Occipital lobe (tissue), 1 donor: ENCODE measurements at regions not wholly inside any gene's neighbourhood (a gene's known extent, or its start where the extent isn't known, plus 50 kb on each side); places are given as distances from the start of the nearest gene placed in this dataset.
"Not testable (repeated sequence)": the region's sequence is repeated elsewhere in the genome, so short reads cannot be mapped to it uniquely, and the experiment has no call there.

Source experiments
- DNase-seq: peaks from one replicate; lab custom pipeline; 2025; lab: John Stamatoyannopoulos, UW

DNA sequence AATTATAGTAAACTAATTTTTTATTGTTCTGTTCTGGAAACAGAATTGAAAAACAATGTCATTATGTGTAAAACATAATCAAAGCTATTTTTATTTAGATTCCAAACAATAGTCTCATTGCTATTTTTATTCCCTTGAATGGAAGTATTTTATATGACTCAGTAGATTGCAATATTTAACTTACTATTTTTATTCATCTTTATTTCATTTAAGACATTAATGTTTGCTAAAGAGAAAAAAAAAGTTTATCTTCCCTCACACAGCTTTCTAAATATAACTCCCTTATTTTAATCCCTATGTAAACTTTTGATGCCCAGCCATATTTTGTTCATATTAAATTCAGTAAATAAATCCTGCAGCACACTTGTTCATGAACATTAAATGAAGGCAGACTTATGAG lies 622.4 kb downstream of the SLC6A15 start:
- no peak for DNase-seq

- DNase-seq, result no peak
Observed at GRCh38 chr12:84277986-84278385, 634.6 kb downstream of the SLC6A15 start.

GRCh38 chr12:84276215-84276614 lies 636.4 kb downstream of the SLC6A15 start:
- DNase-seq, result no peak

DNA sequence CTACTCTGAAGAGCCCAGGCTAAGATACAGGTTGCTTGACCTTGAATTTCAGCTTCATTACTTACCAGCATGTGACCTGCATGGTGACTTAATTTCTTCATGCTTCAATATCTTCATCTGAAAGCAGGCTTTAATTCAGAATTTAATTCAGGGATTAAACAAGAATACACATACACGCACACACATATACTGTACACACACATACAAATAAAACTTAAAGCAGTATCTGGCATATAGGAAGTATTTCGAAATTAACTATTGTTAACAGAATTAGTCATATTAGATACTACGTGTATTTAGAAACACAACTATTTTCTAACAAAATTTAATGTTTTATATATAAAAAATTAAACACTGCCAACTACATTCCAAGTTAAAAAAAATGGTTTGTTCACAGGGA lies 640.3 kb downstream of the SLC6A15 start:
- no peak for DNase-seq

- no peak for DNase-seq
Observed at GRCh38 chr12:84270470-84271140, 642.0 kb downstream of the SLC6A15 start.

GRCh38 chr12:84247931-84248330 lies 664.7 kb downstream of the SLC6A15 start:
- DNase-seq, result no peak

- DNase-seq, result no peak
Observed at GRCh38 chr12:84243686-84244085, 668.9 kb downstream of the SLC6A15 start.

GRCh38 chr12:84222841-84223240 lies 689.8 kb downstream of the SLC6A15 start:
- no peak for DNase-seq

DNA sequence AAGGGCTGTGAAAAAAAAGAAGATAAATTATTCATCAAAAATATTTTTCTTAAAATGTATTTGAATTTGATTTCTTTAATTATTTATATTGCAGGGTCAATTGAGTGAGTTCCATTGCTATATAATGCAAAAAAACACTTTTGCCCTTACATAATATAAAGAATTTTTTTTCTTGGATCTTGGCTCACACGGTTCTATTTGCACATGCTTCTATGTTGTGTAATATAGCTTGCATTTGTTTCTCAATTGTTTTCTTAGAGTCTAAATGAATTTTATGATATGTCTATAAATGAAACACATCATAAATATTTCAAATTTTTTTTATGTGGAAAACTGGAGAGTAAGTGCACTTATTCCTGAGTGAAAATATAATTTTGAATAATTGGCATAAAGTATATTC lies 694.2 kb downstream of the SLC6A15 start:
- no peak for DNase-seq

GRCh38 chr12:84201976-84202375 lies 710.6 kb downstream of the SLC6A15 start:
- no peak for DNase-seq

DNA sequence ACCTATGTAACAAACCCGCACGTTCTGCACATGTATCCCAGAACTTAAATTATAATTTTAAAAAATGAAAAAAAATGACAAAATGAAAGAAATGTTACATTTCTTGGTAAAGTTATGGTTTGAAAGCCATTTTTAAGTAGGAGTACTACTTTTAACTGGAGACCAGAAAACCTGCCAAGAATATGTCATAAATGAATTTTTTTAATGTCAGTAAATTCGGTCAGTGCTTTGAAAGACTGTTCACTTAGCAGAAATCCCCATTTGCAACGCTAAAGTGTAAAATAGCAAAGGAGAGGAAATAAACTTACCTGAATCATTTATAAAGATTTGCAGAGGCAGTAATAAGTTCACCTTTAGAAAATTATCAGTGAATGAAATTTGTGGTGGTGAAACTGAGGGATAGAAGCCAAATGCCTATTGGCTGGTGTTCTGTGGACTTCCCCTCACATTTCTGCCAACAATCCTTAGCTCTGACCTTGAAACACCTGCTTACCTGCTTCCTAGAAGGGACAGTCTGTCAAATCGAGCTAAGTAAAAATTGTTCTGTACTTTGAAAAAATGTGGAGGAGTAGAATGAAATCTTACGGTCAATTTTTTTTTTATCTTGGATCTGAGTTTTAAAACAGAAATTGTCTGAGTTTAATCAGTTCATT lies 714.2 kb downstream of the SLC6A15 start:
- DNase-seq, result no peak

DNA sequence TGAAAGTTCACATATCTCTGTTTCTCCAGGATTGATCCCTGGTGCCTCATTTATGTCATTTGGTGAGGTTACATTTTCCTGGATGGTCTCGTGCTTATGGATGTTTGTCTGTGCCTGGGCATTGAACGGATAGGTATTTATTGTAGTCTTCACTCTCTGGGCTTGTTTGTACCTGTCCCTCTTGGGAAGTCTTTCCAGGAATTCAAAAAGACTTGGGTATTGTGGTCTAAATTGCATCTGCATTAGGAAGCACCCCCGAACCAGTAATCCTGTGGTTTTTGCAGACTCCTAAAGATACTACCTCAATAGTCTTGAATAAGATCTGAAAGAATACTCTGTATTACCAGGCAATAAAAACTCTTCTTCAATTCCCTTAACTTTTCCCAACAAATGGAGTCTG lies 720.8 kb downstream of the SLC6A15 start:
- DNase-seq, result no peak

DNA sequence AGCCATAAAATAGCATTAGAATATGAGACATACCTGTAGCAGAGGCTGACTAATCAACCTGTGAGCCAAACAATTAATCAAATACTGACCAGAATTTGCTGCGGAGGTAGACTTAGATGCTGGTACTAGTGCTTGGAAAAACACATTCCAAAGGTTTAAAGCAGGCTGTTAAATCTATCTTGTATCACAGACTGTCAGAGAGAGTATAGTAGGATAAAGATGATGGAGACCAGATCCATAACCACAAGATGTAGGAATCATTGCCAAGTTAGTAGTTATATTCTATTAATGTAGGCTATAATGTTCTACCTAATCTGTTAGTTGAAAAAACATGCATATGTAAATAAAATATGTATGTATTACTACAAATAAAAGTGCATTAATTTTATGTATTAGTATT lies 726.2 kb downstream of the SLC6A15 start:
- no peak for DNase-seq

DNA sequence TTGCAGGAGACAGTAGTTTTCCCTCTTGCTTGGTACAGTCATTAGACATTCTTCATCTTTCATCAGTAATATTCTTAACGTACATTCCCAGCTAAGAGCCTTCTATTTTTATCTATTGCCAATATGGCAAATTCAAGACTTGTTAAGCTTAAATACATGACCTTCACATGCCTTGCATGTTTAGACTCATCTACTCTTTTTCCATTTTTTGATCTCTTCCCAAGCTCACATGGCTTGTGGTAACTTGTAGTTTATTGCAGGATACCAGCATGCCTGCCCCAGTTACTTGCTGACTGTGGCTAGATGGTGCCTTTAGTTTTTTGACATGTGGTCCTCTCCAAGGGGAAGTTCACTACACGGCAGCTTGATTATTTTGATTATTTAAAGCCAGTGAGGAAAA lies 729.0 kb downstream of the SLC6A15 start:
- DNase-seq, result no peak

- DNase-seq, result no peak
Observed at GRCh38 chr12:84174115-84174514, 738.5 kb downstream of the SLC6A15 start.

- DNase-seq, result no peak
Observed at GRCh38 chr12:84172823-84173424, 739.7 kb downstream of the SLC6A15 start.

- DNase-seq, result no peak
Observed at GRCh38 chr12:84166812-84167211, 745.8 kb downstream of the SLC6A15 start.

DNA sequence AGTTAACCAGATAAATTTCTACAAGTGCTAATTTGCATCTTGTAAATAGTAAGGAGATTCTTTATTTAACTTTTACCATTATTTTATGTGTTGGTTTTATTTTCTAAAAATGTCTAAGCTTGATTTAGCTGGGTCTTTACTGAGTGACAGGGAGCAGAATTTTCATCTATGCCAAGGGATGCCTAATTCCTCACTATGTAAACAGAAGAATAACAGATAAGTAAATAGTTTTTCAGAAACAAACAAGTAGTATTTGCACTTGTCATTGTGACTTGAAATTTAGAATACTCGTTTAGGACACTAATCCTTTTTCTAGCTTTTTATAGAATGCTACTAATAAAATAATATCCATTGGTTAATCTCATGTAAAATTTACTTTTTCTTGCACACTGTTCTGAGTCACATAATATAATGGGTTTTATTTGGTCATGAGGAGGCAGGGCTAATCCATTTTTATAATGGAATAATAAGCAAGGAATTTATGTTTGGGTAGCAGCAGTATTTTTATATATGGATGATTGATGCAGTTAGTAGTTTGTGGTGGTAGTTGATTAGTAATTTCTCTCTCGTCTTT lies 746.5 kb downstream of the SLC6A15 start:
- DNase-seq, result no peak

DNA sequence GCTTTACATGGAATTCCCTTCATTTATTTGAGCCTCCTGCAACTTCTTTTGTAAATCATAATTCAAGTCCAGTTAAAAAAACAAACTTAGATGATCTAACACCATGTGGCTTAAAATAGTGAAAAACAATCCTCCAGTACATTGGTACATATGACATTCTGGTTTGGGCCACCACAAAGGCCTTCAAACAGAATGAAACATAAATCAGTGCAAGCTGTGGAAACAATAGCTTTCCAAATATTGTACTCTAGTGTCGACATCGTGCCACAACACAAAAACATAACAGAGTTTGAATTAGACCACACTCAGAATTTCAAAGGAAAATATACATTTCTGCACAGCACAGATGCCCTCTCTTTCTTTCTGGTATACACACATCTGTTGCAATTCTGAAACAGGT lies 751.3 kb downstream of the SLC6A15 start:
- DNase-seq, result no peak

DNA sequence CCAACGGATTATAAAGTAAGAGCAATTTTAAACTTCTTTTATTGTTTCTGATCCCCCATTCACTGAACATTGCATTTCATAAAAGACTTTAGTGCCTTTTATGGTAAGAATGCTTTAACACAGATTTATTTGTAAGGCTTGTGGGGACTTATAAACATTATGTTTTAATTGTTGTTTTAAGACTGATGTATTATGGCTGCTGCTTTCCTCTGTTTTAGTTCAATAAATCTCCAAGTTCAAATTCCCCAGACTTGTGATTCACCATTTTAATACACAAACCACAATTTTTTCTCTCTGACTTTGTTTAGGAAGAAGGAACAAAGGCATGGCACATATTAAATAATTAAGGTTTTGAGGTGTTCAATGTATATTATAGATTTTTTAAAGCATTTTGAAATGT lies 753.3 kb downstream of the SLC6A15 start:
- DNase-seq, result no peak

- no peak for DNase-seq
Observed at GRCh38 chr12:84157170-84157569, 755.4 kb downstream of the SLC6A15 start.

DNA sequence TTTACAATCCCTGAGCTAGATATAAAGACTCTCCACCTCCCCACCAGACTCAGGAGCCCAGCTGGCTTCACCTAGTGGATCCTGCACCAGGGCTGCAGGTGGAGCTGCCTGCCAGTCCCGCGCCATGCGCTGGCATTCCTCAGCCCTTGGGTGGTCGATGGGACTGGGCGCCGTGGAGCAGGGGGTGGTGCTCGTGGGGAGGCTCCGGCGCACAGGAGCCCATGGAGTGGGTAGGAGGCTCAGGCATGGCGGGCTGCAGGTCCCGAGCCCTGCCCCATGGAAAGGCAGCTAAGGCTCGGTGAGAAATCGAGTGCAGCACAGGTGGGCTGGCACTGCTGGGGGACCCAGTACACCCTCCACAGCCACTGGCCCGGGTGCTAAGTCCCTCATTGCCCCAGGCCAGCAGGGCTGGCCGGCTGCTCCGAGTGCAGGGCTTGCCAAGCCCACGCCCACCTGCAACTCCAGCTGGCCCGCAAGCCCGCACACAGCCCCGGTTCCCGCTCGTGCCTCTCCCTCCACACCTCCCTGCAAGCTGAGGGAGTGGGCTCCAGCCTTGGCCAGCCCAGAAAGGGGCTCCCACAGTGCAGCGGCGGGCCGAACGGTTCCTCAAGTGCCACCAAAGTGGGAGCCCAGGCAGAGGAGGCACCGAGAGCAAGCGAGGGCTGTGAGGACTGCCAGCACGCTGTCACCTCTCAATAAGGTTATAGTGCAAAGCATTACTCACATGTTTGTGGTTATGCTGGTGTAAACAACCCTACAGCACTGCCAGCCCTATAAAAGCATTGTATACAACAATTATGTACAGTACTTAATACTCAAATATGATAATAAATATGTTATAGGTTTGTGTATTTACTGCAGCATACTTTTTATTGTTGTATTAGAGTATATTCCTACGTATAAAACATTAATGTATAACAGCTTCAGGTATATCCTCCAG lies 757.3 kb downstream of the SLC6A15 start:
- DNase-seq, result not testable (repeated sequence)
